Loucy (cell line): ENCODE measurements at regions not wholly inside any gene's neighbourhood (a gene's known extent, or its start where the extent isn't known, plus 50 kb on each side); places are given as distances from the start of the nearest gene placed in this dataset.
"Not testable (repeated sequence)": the region's sequence is repeated elsewhere in the genome, so short reads cannot be mapped to it uniquely, and the experiment has no call there.

Experiments
- CTCF ChIP-seq: fragments of 200-600 bp; sonication (generic); conservative IDR thresholded peaks from 2 replicates; pipeline ENCODE4 v1.5.1; 2014; ENCODE audit warnings: mild to moderate bottlenecking, antibody characterized with exemption, low read length
- EZH2phosphoT487 ChIP-seq: fragments of 200-600 bp; IDR thresholded peaks from 2 replicates; pipeline ENCODE4 v1.6.1; 2018; ENCODE audit warnings: antibody characterized with exemption, mild to moderate bottlenecking, moderate library complexity, borderline replicate concordance

- not testable (repeated sequence) for TF ChIP-seq CTCF, EZH2phosphoT487
These were observed 88.0 kb downstream of the SPRY4 start for GRCh38 chr5:142236673-142237290.
